Pons (tissue), 1 donor: ENCODE measurements at regions not wholly inside any gene's neighbourhood (a gene's known extent, or its start where the extent isn't known, plus 50 kb on each side); places are given as distances from the start of the nearest gene placed in this dataset.
"Not testable (repeated sequence)": the region's sequence is repeated elsewhere in the genome, so short reads cannot be mapped to it uniquely, and the experiment has no call there.

Source experiments
- DNase-seq: peaks from one replicate; pipeline ENCODE4 v3.0.0-alpha.2; 2016; ENCODE audit warnings: low spot score

DNA sequence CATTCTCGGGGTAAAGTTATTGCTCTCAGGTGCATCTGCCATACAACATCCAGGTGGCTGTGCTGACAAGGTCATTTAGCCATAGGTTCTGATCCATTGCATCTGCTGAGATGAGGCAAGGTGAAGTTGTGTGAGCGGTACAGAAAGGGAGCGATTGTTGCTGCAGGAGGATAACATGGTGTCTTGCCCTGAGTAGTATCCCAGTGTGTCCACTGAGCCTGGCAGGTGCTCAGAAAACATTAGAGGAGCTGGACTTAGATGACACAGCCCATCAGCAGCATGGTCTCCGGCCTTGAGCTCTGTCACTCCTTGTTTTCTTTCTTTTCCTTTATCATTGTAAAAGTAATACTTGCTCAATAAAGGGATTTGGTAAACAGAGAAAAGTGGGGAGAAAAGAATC, 161.1 kb upstream of the ATP10A start:
- DNase-seq = no peak

DNA sequence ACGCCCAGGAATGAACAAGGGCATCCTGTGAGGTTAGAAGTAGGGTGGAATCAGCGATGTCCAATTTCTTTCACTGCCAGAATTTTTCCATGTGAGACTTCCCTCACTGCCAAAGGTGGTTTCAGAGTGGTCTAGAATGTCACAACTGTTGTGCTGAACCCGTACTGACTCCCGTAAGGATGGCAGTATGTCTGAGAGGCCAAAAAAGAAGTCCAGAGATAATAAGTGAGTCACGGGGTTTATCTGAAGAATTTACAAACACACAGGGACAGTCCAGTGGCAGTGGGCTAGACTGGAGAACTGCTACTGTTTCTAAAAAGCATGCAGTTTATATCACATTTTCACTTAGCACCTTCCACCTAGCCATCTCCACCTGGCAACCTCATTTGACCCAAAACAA, 160.6 kb upstream of the ATP10A start:
- DNase-seq = no peak

- DNase-seq = no peak
Measured at GRCh38 chr15:26023231-26023630, 160.1 kb upstream of the ATP10A start.

GRCh38 chr15:26020871-26021270, 157.7 kb upstream of the ATP10A start:
- DNase-seq = no peak

DNA sequence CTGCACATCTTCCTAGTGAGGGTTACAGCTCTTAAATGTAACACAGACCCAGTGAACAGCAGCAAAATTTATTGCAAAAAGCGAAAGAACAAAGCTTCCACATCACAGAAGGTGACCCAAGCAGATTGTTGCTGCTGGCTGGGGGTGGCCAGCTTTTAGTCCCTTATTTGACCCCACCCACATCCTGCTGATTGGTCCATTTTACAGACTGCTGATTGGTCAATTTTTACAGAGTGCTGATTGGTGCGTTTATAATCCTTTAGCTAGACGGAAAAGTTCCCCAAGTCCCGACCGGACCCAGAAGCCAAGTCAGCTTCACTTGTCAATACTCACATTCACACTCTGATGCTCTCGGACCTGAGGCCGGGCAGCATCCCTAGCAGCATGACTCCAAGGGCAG, 154.5 kb upstream of the ATP10A start:
- no peak for DNase-seq

- no peak for DNase-seq
Measured at GRCh38 chr15:26015516-26016075, 152.5 kb upstream of the ATP10A start.

DNA sequence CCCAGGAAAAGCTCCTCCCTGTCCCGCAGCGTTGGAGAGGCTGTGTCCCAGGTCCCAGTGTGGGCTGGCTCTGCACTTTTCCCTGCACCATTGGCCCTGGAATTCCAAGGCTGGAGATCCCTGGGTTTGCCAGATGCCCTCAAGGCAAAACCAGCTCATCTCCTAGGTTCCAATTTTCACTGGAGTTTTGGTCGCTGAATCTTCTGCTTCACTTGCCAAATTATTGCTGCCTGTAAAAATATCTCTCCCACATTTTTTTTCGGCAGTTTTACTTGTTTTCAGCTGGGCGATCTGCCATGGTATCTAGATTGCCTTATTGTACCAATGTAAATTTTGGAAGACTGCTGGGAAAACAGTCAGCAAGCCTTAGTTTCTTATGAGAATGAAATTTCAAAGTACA, 150.9 kb upstream of the ATP10A start:
- DNase-seq = no peak

GRCh38 chr15:26011916-26012315, 148.8 kb upstream of the ATP10A start:
- DNase-seq = no peak

GRCh38 chr15:26007151-26007550, 144.0 kb upstream of the ATP10A start:
- DNase-seq = no peak

DNA sequence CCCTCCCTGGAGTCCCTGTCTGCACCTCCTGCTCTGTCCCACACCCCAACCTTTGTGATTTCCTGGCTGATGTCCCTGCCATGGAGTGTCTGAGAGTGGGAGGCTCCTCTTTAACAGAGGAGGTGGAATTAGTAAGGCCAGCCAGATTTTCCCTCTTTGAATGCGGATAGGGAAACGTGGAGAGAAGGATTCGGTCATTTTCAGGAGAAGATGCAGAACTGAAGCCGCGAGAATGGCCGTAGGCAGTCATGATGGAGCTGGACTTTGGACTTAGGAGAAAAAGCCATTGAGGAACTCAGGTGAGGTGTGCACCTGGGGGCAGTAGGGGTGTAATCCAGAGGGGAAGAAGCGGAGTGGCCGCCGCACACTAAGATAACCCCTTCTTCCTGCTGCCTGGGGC, 138.1 kb upstream of the ATP10A start:
- no peak for DNase-seq

GRCh38 chr15:25993506-25993905, 130.4 kb upstream of the ATP10A start:
- DNase-seq = no peak

DNA sequence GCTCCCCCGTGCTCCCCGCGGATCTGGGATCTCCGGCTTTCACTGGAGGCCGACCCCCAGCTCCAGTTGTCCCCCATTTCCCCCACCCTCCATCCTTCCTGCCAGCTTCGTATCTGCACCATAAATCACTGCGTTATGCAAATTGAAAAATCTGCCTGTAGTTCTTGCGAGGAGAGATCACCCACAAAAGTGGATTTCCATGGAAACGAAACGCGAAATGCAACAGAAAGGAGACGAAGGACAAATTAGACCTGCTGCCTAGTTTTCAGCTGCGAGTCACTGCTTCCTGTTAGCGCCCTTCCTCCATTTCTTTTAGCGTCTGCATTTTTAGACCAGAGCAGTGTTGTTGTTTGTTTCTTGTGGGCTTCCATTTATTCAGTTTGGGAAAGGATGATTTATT, 127.1 kb upstream of the ATP10A start:
- no peak for DNase-seq

GRCh38 chr15:25989327-25989726, 126.2 kb upstream of the ATP10A start:
- no peak for DNase-seq

GRCh38 chr15:25988716-25989115, 125.6 kb upstream of the ATP10A start:
- DNase-seq = not testable (repeated sequence)

DNA sequence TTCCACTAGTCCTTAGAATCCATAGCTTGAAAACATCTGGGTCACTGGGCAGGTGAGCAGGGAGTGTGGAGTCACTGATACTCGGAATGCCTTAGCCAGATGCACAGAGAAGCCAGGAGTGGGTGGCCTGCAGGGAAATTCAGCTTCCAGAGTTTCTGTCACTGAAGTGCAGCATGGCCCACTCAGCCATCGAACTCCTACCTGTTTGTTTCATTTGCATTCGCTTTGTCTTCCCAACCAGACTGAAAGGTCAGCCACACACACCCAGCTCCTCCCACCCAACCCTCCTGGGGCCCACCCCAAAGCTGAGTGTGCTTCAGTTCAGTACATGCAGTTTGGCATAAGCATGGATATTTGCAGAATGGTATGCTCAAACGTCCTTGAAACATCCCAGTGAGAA, 124.5 kb upstream of the ATP10A start:
- DNase-seq = no peak

GRCh38 chr15:25985165-25985564, 122.0 kb upstream of the ATP10A start:
- no peak for DNase-seq

- DNase-seq = no peak
Measured at GRCh38 chr15:25982736-25983135, 119.6 kb upstream of the ATP10A start.

DNA sequence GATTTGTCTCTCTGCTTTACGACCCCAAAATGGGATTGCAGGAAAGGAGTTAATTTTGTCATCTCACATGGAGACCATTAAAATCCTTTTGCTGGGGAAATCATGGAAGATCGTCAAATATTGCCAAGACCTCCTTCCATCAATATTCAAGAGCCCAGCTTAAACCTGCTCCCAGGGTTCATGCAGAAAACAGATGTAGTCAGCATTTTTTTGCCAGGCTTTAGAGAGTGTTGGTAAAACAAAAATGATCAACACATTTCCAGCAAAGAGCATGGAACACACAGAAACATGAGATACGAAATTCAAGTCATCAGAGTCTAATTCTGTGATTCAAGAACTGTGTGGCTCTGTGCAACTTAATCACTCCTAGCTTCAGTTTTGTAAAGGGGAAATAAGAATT, 118.0 kb upstream of the ATP10A start:
- DNase-seq = no peak

GRCh38 chr15:25972141-25972675, 109.1 kb upstream of the ATP10A start:
- no peak for DNase-seq

- DNase-seq = no peak
Measured at GRCh38 chr15:25971053-25971452, 107.9 kb upstream of the ATP10A start.

- DNase-seq = no peak
Measured at GRCh38 chr15:25969886-25970285, 106.8 kb upstream of the ATP10A start.

DNA sequence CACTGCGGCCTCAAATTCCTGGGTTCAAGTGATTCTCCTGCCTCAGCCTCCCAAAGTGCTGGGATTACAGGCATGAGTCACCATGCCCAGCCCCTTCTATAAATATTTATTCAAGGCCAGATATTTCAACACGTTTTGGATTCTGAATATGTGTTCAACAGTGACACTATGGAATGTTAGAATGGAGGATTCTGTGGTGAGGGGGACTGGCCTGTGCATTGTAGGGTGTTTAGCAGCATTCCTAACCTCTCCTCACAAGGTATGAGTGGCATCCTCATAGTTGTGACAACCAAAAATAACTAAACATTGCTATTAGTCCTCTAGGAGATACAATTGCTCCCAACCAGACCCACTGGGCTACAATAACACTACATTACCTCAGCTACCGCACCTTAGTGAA, 104.0 kb upstream of the ATP10A start:
- DNase-seq = no peak

DNA sequence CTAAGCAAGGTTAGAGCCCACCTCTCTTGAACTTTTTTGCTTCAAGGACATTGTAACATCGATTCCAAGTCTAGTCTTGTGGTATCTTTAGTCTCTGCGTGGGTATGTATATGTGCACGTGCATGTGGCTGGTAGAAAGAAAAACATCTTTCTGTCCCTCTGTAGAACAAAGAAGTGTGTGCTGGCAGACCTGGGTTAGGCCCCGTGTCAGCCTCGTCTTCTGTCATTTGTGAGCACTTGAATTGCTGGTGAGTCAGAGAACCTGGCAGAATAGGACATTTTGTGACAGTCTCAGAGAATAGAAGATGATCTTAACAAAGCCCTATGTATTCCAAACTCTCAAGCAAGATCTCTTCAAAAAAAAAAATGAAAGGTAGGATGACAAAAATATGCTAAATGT, 102.2 kb upstream of the ATP10A start:
- DNase-seq = no peak

GRCh38 chr15:25960273-25960672, 97.1 kb upstream of the ATP10A start:
- no peak for DNase-seq

DNA sequence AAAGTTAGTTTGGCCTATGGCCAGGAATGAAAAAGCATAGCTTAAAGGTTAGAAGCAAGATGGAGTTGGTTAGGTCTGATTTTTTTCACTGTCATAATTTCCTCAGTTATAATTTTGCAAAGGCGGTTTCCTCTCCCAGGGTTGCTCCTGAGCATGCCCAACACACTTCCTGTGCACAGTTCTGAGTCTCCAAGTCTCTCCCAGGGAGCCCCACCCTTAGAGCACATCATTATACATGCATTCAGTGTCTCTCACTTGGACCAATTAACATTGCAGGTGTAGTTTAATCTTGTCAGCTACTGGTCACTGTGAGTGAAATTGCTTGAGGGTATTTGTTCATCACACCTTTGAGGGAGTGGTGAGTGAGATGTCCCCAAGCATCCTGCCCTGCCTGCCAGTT, 96.0 kb upstream of the ATP10A start:
- DNase-seq = no peak
